Stimulated activated CD8-positive, alpha-beta memory T cell treated with anti-CD3 and anti-CD28 coated beads, Interleukin-12 subunit alpha, Interleukin-12 subunit beta, amount 100 ng/mL, for 4 hours (primary cell): ENCODE measurements at regions not wholly inside any gene's neighbourhood (a gene's known extent, or its start where the extent isn't known, plus 50 kb on each side); places are given as distances from the start of the nearest gene placed in this dataset.
"Not testable (repeated sequence)": the region's sequence is repeated elsewhere in the genome, so short reads cannot be mapped to it uniquely, and the experiment has no call there.

Source experiments
- DNase-seq: peaks from one replicate; pipeline ENCODE4 v3.0.0-alpha.2; 2020; ENCODE audit warnings: low read depth

DNA sequence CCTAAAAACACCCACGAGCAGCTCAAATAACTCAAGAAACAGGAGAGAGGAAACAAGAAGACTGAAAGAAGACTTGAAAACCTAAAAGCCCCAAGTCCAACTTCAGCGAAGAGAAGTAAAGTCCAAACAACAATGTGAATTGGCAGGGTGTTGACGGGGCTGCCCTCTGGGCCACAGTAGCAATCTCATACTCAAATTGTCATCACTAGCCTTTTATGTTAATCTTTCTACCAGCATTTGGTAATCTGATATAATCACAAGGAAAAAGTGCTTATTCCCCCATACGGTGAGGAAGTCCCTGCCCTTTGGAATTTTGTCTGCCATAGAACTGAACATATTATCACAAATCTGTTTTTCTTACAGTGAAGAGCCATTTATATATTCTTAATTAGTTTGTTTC lies 51.5 kb upstream of the IFNE start:
- no peak for DNase-seq

DNA sequence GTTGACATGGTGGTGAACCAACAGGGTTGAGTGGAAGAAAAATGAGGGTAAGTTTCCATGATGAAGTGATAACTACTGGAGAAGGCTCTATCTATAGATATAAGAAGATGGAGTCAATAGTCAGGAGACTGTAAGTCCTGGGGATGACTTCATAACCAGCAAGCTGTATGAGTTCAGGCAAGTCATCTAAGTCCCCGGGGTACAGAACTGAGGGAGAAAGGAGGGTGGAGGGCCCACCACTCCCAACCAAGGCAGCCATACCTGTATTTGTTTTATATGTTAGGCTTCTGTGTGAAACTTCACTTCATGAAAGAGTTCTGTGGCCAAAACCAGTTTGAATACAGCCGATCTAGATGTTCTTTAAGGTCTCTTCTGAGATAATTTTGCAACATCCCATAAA lies 53.3 kb upstream of the IFNE start:
- no peak for DNase-seq

DNA sequence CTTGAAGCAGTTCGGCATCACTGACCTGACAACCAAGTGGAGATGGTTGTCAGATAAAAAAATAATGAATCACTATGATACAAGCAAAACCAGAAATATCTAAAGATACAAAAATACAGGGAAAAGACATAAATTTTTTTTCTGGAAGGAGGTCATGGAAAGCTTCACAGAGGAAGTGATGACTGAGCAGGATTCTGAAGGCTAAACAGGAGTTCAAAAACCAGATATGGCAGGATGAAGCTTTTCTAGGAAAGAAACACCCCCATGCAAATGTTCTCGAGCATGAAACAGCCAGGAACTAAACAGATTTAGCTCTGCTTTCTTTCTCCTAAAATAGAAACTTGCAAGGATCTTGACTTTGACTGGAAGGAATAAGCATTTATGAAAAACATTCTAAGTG lies 60.7 kb upstream of the IFNE start:
- no peak for DNase-seq

DNA sequence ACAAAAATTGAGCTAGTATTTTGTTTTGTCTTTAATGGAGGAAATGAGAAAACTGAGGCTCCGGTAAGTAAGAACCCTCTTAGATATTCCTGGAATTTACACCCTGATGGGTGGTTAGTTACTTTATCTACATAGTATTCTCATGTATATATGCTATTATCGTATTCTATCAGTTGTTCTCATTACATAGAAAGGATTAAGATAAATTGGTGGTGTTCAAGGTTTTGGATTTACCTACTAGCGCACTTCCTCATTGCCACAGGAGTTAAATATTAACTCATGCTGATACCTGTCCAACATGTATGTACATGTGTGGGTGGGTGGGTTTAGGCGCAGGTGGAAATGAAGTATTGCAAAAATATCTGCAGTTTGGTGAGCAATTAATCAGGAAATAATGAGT lies 61.1 kb upstream of the IFNE start:
- DNase-seq, result no peak

DNA sequence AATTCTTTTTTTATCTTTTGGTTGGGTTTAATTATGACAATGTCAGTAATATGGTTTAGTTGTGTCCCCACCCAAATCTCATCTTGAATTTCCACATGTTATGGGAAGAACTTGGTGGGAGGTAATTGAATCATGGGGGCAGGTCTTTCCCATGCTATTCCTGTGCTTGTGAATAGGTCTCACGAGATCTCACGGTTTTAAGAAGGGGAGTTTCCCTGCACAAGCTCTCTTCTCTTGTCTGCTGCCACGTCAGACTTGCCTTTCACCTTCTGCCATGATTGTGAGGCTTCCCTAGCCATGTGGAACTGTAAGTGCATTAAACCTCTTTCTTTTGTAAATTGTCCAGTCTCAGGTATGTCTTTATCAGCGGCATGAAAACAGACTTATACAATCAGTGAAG lies 61.7 kb upstream of the IFNE start:
- DNase-seq, result not testable (repeated sequence)

DNA sequence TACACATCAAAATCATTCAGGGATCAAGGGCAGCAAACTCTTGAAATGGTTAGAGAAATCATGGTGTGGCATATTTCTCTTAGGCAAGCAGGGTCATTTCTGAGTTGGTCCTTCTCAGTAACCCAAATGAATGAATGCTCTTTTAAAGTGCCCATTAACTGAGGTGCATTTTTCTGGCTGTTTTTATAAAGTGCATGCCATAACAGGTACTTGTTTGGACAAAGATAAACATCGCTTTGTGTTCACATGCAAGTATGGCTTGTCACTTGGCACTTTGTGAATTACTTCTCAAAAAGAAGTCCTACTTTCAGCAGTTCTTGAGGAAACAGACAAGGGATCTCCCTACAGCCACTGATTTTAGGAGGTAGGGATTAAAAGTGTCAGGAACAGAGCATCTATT lies 64.8 kb upstream of the IFNE start:
- DNase-seq, result no peak

DNA sequence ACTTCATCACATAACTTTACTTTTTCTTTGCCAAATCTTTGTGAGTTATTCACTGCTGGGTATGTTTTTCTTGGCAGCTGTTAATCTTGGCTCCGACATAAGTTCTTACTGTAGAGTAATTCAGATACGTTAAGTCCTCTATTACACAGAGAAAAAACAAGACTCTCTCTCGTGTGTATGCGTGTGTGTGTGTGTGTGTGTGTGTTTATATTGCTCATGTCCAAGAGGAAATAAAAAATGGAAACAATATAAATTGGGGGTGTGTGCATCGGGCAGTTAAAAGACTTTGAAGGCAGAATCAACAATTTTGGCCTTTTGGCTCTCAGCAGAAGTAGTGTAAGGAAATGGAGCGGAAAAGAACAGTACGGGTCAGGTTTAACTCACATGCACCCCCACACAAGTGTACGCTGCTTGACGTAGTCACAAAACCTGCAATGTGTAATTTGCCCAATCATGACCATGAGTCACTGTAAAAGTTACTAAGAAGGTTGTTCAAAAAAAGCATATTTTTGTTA lies 67.2 kb upstream of the IFNE start:
- no peak for DNase-seq

DNA sequence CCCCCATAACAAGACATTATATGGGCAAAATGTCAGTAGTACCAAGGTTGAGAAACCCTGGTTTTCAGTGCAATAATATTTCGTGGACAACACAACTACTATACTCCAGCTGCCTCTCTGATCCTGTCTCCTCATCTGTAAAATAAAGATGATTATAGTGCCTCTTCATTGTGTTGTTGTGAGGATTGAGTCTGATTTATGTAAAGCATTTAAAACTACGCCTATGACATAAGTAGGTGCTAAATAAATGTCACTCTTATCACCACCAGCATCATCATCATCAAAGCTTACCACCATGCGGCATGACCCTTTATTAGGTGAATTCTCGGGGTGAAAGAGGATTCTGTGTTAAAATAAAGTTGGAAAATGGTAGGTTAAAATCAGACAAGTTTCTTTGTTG lies 67.8 kb upstream of the IFNE start:
- DNase-seq, result no peak

DNA sequence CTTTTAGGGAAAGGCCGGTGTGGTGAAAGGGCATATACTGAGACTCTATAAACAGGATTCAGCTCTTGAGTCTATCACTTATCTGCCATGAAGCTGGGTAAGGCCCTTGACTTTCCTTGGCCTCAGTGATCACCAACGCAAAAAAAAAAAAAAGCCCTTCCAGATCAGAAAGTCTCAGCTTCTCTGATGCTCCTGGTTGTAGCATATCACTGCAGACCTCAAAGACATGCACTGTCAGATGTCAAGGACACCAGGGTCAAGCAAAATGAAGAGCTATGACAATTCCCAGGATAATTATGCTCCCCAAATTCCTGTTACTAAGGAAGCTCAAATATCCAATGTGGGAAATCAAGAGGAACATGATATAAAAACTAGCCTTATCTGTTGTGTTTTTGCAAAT lies 68.3 kb upstream of the IFNE start:
- DNase-seq, result no peak

DNA sequence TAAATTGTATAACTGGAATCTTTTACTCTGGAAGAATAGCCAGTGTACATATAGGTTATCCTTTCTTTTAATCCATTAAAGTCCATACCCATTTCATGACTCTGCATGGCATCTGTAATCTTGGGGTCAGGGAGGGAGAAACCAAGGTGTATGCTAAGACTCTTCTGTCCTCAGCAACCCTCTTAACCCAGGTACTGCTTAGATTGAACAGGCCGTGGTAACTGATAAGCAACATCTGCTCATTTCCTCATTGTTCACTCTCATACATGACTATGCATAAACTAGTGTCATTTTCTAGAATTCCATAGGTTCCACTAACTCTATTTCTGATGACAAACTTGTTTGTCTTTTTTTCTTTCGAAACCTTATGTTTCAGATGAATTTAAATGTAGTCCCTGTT lies 69.3 kb upstream of the IFNE start:
- DNase-seq, result no peak

DNA sequence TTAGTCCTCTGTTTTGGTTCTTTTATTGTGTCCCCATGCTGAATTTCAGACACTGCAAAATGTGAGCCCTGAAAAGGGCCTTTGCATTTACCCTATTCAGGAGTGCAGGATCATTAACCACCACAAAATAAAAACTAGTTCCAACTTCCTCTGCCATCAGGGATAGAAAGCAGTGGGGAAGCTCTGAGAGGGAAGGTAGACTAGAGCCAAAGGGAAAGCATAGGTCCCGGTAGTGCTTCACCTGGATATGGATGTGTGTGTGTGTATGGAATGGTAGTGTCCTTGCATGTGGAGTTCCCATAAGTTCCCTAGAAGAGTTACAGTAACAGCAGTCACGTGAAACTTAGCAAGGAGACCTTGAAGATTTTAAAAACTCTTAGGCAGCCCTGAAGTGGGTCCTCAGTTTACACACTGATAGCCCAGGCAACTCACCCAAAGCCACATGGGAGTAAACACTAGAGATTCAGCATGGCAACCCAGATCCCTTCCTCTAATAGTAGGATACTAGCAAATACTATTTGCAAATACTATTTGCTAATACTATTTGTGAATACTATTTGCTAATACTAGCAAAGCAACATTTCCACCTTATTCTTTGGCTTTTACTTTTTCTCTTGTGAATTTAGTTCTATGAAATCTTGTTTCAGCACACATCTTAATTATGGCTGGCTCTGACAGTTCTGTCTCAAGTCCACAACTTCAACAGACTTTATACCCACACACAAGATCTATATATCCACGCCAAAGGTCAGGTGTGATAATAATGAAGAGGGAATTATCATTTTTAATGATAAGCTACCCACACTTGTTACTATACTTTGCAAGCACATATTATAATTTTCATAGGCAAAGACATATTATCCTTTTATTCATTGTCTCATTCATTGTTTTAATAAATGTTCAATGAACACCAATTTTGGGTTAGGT lies 70.4 kb upstream of the IFNE start:
- no peak for DNase-seq

DNA sequence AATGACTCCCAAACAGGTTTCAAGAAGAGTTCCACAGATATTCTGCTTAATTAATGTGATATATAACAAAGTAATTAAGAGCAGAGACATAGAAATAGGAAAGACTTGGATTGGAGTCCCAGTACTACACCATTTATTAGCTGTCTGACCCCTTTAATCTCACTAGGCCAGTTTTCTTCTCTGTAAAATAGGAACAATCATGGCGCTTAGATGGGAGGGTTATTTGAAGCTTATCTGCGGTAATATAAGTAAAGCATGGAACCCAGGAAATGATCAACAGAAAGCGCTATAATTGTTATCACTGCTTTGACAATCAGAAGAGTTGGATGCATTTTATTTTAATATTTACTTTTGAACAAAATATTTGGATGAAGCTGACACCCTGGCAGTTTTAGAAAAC lies 71.3 kb upstream of the IFNE start:
- no peak for DNase-seq

DNA sequence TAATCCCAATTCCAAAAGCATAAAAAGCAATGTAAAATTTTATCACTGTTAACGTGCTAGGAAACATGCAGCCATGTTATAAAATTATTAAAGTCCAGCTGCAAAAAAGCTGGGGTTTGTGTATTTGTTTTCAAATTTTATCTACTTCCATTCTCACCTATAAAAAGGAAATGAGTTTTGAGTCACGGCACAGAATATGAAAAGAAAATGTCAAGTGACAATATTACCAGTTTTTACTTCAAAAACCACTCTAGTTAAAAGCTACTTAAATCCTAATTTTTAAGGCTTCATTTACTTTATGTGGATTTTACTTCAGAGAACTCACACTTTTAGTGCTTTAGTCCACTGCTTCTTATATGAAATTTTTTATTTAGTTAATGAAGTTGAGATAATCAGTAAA lies 72.7 kb upstream of the IFNE start:
- DNase-seq, result no peak

DNA sequence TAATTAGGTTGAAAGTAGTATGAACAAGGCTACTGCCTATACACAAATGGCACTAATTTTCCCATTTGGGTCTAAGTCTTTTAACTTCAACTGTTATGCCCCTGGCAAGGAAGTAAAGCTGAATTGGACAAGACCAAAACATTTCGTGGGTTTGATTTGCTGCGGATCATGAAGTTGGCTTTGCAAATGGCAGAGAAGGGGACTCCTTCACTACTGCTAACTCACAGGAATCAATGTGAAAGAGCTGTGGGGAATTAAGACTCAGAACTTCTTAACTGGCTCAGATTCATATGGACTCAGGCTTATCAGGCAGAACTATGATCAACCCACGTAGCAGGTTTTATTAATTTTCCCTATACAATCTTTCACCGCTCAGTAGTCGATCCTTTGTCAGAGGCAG lies 73.8 kb upstream of the IFNE start:
- no peak for DNase-seq

DNA sequence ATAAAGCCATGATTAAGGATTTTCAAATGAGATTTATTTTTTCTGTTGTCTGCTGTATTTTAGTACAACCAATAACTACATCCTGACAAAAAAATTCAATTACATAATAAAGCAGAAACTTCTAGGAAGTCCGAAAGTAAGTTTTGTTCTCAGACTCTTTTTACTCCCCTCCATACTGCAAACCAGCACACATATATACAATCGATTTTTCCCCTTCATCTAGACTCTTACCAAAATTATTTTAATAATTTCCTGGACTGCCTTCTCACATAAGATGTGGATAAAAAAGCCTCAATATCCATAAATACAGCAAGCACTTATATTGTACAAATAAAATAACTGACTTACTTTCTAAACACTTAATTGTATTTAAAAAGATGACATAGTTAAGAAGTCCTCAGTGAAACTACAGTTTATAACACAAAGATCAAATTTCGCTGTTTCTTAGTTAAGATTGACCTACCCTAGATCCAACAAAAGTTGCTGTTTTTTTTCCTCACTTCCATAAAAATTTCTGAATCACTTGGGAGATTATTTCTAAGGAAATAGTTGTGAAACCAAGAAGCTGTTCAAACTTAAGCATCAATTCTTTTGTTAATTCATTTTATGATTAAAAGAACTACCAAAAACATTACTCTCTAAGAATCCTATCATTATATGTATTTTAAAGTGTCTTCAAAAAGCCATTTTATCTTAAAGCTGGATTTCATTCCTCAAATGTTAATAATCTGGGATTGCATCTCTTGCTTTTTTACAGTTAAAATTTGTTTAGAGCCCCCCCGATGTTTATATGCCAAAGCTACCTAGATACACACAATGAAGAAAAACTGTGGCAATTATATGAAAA lies 74.7 kb upstream of the IFNE start:
- no peak for DNase-seq

DNA sequence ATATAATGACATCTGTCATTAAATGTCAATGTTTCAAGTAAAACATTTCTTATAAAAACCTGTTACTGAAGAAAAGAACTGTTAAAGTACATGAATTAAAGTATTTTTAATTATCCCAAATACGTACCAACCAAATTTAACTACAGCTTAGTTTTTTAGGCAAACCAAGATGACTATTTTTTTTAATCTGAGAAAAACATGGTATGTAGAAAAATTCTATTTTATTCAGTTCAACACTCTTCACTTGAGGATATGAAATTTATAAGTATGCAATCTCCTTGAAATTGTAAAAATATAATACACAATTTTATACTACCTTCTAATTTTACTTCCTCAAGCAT lies 75.3 kb upstream of the IFNE start:
- DNase-seq, result no peak

DNA sequence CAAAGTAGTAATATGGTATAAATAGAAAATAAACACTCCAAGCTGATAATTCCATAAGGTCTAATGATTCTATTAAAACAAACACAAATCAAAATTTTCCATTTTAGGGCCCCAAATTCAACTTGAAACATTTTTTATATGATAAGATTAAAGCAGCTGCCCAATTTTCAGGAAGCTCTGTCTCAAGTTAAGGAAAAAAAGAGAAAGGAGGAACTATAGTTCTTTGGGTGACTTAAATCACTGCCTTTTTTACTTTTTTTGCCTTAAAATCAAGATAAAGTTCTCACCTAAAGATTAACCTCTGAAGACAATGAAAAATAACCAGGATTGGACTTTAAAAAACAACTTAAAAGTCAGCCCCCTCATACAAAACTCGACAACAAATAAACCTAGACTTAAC lies 76.0 kb upstream of the IFNE start:
- DNase-seq, result no peak

DNA sequence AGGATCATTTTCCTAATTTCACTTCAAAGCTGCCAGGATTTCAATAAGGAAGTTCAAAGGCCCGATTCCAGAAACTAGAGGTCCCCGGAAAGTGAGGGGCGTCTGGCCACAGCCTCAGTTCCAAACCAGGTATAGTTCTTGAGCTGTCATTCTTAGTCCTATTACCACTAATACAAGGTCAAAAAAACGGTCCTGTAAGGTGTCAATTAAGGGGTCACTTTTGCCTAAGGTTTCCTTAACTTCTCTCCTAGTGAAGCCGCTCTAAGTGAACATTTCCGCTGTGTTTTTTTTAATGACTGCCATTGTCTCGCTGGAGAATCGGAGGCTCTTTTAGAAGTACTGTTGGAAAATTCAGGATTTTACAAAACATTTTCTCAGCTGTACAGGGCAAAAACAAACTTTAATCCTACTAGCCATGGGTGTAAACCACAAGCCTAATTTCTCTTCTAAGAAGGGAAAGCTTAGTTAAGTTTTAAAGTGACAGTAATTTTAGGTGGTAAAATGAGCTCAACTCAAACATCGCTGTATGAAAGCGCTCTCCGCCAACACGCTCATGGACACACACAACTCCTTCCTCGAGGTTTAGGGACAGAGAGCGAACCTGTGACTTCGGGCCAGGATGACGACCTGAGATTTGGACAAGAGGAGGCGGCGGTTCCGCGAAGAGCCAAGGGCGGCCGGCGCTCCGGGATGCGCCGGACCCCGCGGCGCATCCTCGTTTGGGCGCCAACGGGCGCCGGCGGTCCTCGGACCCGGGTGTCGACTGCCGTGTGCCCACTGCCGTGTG lies 76.7 kb upstream of the IFNE start:
- no peak for DNase-seq

DNA sequence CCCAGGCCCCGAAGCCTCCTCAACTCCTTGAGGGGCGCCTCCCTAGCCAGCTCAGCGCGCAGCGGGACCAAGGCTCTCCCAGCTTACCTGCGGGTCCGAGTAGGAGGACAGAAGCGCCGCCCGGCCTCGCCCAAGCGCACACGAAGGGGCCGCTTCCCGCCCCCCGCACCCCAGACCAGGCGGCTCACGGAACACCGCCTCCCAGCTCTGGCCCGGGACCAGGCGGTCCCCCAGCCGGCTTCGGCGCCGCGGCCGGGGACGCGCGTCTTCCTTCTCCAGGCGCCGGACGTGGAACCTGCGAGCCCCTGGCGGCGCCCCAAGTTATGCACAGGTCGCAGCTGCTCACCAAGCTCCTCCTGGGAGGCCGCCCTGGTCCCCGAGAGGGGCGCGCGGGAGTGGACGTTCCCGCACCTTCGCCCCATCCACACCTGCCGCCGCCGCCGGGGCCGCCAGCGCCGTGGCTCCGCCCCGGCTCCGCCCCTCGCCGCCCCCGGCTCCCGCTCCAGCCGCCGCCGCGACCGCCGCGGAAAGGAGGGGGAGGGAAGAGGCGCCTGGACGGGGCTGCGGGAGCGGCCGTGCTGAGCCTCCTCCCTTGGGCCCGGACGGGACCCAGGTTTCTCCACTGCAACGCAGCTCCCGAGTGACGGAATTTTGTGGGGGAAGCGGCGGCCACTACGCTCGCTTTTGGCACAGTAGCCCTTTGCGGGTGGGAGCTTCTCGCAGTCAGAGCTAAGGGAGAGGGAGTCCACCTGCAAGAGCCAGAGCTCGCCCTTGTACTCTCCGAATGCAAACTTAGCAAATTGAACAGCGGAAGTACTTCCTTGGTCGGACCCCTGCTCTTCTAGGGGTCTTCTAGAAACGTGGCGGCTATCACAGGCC lies 77.5 kb upstream of the IFNE start:
- DNase-seq, result peak; percentile 46

DNA sequence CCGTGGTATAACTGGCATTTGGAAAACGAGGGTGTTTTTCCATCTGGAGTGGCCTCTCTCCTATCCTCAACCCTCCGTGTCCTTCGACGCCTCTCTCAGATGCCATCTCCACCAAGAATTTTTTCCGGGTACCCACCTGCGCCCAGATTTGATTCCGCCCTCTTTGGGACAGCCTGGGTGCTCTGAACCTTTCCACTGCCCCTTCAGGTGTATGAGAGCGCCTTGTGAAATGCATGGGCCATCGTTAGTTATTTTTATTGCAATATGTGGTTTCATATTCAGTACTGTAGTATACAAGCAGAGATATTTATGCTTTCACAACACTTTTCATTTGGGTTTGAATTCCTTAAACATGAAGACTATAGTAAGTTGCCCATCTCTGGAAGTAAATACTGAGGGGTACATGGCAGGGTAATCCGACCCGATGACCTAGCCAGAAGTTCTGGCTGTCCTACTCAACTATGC lies 78.2 kb upstream of the IFNE start:
- DNase-seq, result no peak

DNA sequence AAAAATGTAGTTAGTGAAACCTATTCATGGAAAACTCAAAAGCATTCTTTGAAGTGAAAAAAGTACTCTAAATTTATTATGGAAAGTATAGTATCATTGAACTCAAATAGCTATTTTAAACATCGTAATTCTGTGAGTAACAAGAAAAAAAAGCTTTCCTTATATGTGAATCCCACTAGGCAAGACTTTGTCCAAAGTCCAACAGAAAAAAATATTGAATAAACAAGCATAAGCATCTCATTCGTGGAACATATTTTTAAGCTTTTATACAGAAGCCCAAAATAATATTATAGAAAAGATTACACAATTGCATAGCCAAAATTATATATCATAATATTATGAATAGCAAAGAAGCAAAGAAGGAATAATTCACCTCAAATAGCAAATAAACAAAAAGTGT lies 79.4 kb upstream of the IFNE start:
- no peak for DNase-seq
